Breast epithelium (tissue), 4 donors: ENCODE measurements at regions not wholly inside any gene's neighbourhood (a gene's known extent, or its start where the extent isn't known, plus 50 kb on each side); places are given as distances from the start of the nearest gene placed in this dataset.

Experiments
- DNase-seq, 2 donors: peaks; one replicate each; pipeline ENCODE4 v3.0.0-alpha.2; 2019; ENCODE audit warnings: low spot score in 2 of 2
- H3K27ac ChIP-seq, 2 donors: fragments of 200-600 bp; sonication (generic) in 1 of 2; one replicate each; pipeline ENCODE4 v1.5.1; 2016 to 2019; ENCODE audit warnings: mild to moderate bottlenecking in 1 of 2
- H3K27me3 ChIP-seq, 2 donors: fragments of 200-600 bp; sonication (generic) in 1 of 2; one replicate each; pipeline versions ENCODE4 v1.5.1 to v1.6.0; 2017 to 2019; ENCODE audit warnings: control low read depth in 1 of 2, mild to moderate bottlenecking in 1 of 2
- H3K36me3 ChIP-seq: fragments of 200-600 bp; one replicate; pipeline ENCODE4 v1.5.1; 2019
- H3K4me1 ChIP-seq, 2 donors: fragments of 200-600 bp; sonication (generic); one replicate each; pipeline ENCODE4 v1.5.1; 2016 to 2019; ENCODE audit warnings: control low read depth in 1 of 2
- H3K4me3 ChIP-seq, 3 donors: fragments of 200-600 bp; sonication (generic); 1 replicate in 2 of 3; 2 replicates in 1 of 3; pipeline ENCODE4 v1.5.1; 2016 to 2019; ENCODE audit warnings: mild to moderate bottlenecking in 3 of 3, moderate library complexity in 2 of 3
- H3K9me3 ChIP-seq, 2 donors: fragments of 200-600 bp; sonication (generic) in 1 of 2; one replicate each; pipeline ENCODE4 v1.5.1; 2016 to 2019; ENCODE audit warnings: control low read depth in 1 of 2
- POLR2A ChIP-seq: fragments of 450-650 bp; IDR thresholded peaks from one replicate; pipeline ENCODE4 v1.6.1; 2016; ENCODE audit warnings: antibody characterized with exemption, mild to moderate bottlenecking, moderate library complexity
- POLR2AphosphoS5 ChIP-seq, 3 donors: sonication (generic); formaldehyde crosslinking; IDR thresholded peaks; one replicate each; pipeline ENCODE4 v1.6.1; 2017; ENCODE audit warnings: antibody characterized with exemption in 3 of 3
- intact Hi-C: fragments of 100-400 bp; cut with DNase I; formaldehyde crosslinking; loops from one replicate; pipeline ENCODE4 v1.15.1; 2023; ENCODE audit warnings: low total_unique reads
- TF ChIP-seq, protein P1 (sequence below), 3 donors: fragments of 450-650 bp; IDR thresholded peaks; one replicate each; pipeline ENCODE4 v1.5.1; 2016 to 2017; ENCODE audit warnings: antibody characterized with exemption in 3 of 3, mild to moderate bottlenecking in 3 of 3, moderate library complexity in 3 of 3

DNA sequence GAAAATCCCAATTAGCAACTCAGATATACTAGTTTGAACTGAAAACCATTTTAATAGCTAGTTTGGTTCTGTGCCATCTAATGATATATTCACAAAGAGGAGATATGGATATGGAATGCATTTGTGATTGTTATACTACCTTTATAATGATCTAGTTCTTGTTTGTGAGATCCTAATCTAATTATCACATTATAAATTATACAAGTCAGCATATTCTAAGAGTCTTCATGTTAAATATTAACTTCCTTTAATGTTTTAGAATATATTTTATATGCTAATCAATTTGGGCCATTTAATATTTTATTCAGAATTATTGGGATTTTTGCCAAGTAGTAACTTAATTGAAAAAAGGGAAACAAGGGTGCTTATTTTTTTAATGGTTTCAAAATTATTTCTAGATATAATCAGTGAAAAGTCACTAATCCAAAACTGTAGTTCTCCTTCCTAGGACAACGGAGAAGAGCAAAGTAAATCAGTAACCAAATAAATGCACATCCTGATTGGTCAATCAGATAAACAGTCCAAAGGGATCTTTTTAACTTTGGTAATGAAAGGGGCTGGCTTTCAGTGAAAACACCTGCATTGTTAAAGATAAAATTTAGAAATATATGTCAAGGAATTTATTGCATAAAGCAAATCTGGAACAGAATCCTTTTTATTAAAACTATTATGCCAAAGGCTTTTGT, 173.9 kb upstream of the MEOX2 start:
- TF ChIP-seq, protein P1, sequence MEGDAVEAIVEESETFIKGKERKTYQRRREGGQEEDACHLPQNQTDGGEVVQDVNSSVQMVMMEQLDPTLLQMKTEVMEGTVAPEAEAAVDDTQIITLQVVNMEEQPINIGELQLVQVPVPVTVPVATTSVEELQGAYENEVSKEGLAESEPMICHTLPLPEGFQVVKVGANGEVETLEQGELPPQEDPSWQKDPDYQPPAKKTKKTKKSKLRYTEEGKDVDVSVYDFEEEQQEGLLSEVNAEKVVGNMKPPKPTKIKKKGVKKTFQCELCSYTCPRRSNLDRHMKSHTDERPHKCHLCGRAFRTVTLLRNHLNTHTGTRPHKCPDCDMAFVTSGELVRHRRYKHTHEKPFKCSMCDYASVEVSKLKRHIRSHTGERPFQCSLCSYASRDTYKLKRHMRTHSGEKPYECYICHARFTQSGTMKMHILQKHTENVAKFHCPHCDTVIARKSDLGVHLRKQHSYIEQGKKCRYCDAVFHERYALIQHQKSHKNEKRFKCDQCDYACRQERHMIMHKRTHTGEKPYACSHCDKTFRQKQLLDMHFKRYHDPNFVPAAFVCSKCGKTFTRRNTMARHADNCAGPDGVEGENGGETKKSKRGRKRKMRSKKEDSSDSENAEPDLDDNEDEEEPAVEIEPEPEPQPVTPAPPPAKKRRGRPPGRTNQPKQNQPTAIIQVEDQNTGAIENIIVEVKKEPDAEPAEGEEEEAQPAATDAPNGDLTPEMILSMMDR (IDR thresholded peaks at IDR 0.05) = no peak
- TF ChIP-seq POLR2A (no peak), POLR2AphosphoS5 (IDR thresholded peaks at IDR 0.05) (no peak)
- intact Hi-C loops = no loop called here

DNA sequence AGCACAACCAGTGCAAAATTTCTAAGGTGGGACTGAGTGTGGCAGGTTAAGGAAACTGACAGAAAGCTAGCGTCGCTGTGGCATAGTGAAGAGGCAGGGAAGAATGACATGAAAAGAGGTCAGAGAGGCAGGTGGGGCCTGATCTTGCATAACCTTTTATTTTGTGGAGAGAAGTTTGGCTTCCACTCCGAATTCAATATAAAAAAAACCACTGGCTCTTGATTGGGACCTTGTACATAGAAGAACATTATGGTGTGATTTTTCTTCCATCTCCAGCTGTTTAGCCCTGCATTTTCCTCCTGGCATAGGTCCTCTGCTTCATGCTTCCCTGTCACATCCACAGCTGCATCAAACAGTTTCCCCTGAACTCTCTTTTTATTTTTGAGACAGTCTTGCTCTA, 170.5 kb upstream of the MEOX2 start:
- no peaks in the 10 kb centered on the region for H3K4me1 ChIP-seq

More for the DNA sequence above, 173.9 kb upstream of the MEOX2 start:
- H3K9me3 ChIP-seq = no peaks in the 10 kb centered on the region
- H3K27me3 ChIP-seq = no peaks in the 10 kb centered on the region
- no peak overlapping the region for H3K27ac ChIP-seq
- no peaks in the 10 kb centered on the region for H3K36me3 ChIP-seq
- DNase-seq = no peak
- H3K4me3 ChIP-seq = no peak overlapping the region
- no peaks in the 10 kb centered on the region for H3K4me1 ChIP-seq

DNA sequence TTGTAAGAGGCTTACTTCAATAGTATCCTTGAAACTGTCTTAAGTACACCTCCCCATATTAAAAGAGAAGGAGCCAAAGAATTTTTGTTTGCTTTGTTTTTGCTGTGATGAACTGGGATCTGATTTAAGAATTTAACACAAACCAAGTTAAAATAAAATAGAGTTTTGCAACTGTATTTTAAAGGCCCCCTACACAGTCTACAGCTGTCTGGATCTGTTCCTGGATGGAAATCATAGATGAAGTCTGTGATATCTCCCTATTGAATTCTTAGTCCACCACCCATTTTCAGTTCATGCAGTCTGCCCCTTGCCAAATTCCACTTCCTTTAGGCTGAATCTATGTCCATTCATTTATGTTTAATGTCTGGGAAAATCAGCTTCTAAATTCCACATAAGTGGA, 169.8 kb upstream of the MEOX2 start:
- intact Hi-C loops = no loop called here
- TF ChIP-seq POLR2AphosphoS5 (IDR thresholded peaks at IDR 0.05) (no peak), POLR2A (no peak)
- TF ChIP-seq, protein P1 (IDR thresholded peaks at IDR 0.05) = no peak

More for the DNA sequence above, 170.5 kb upstream of the MEOX2 start:
- TF ChIP-seq, protein P1 (IDR thresholded peaks at IDR 0.05) = no peak
- TF ChIP-seq POLR2A = no peak
- no peak for TF ChIP-seq POLR2AphosphoS5 (IDR thresholded peaks at IDR 0.05)
- intact Hi-C loops = no loop called here
- no peak for DNase-seq
- H3K36me3 ChIP-seq = no peaks in the 10 kb centered on the region
- no peak overlapping the region for H3K27ac ChIP-seq
- H3K27me3 ChIP-seq = no peaks in the 10 kb centered on the region
- no peak overlapping the region for H3K4me3 ChIP-seq
- no peaks in the 10 kb centered on the region for H3K9me3 ChIP-seq

DNA sequence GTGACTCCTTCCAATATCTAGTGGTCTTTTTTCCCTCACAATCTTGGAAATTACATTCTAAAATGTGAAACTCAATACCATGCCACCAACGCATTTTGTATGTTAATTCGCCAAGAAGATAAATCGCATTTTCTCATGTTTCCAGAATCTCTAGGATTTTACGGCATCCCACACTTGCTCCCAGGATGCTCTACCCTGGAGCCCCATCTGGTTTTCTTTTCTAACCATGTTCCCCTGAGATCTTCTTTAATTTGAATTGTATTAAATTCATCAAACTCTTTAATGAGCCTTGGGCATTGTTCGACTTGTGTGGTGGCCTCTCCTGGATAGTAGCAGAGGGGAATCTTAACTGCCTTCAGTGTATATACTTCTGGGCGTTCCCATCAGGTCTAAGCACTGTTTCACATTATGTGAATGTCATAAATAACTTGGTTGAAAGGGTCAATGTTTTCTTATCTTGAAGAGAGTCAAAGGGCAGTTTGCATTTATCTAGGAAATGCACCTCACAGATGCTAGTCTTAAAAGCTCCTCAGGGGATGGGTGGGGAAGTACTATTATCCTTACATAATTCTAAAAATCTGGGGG, 169.1 kb upstream of the MEOX2 start:
- intact Hi-C loops = no loop called here
- H3K27ac ChIP-seq = no peak overlapping the region
- TF ChIP-seq, protein P1 (IDR thresholded peaks at IDR 0.05) = no peak
- TF ChIP-seq POLR2A (no peak), POLR2AphosphoS5 (IDR thresholded peaks at IDR 0.05) (no peak)

More for the DNA sequence above, 169.8 kb upstream of the MEOX2 start:
- H3K36me3 ChIP-seq = no peaks in the 10 kb centered on the region
- H3K4me1 ChIP-seq = no peaks in the 10 kb centered on the region
- H3K9me3 ChIP-seq = no peaks in the 10 kb centered on the region
- no peak for DNase-seq
- no peak overlapping the region for H3K4me3 ChIP-seq
- no peaks in the 10 kb centered on the region for H3K27me3 ChIP-seq
- H3K27ac ChIP-seq = no peak overlapping the region

DNA sequence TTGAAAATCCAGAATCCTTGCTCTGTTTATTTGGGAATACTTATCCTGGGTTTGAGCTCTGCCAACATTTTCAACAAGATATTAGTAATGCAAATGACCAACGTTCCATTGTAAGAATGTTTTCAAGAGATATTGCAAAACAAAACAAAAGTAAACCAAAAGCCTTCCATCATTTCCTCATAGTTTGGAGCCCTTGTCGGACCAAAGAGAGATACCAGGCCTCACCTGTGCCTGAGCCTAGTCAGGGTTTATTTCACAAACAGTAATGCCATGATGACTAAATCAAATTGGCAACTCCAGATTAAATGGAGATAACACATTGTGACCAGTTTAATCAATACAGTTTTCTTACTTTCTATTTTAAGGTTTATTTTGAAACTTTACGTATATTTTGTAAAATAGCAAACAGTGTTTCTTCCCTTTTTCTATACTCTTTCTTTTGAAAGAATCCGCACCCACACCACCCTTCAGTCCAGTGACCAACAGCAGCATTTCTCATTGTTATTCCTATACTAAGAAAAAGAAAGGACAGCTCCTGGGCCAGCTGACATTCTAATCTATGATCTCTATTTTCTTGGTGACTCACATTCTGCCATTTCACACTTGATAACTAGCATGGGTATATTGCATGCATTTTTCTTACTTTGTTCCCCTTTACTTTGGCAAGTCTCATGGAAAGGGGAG, 168.5 kb upstream of the MEOX2 start:
- intact Hi-C loops = no loop called here
- Histone ChIP-seq H3K4me3 (no peak overlapping the region), H3K9me3 (no peaks in the 10 kb centered on the region), H3K27me3 (no peaks in the 10 kb centered on the region), H3K27ac (no peak overlapping the region), H3K36me3 (no peaks in the 10 kb centered on the region), H3K4me1 (no peaks in the 10 kb centered on the region)
- TF ChIP-seq, protein P1 (IDR thresholded peaks at IDR 0.05) = no peak
- TF ChIP-seq POLR2AphosphoS5 (IDR thresholded peaks at IDR 0.05) (no peak), POLR2A (no peak)
- no peak for DNase-seq

More for the DNA sequence above, 169.1 kb upstream of the MEOX2 start:
- Histone ChIP-seq H3K27me3 (no peaks in the 10 kb centered on the region), H3K4me1 (no peaks in the 10 kb centered on the region), H3K36me3 (no peaks in the 10 kb centered on the region), H3K4me3 (no peak overlapping the region), H3K9me3 (no peaks in the 10 kb centered on the region)
- no peak for DNase-seq
